ENCODE measurements at regions not wholly inside any gene's neighbourhood (a gene's known extent, or its start where the extent isn't known, plus 50 kb on each side); places are given as distances from the start of the nearest gene placed in this dataset.

- no peaks in the 10 kb centered on the region for H3K36me3 Mint-ChIP-seq
- DNase-seq, result no peak
- no peak overlapping the region for H2AFZ ChIP-seq (ENCODE audit: insufficient read depth, low read depth, low read length, poor library complexity, severe bottlenecking)
- TF ChIP-seq, protein P1, sequence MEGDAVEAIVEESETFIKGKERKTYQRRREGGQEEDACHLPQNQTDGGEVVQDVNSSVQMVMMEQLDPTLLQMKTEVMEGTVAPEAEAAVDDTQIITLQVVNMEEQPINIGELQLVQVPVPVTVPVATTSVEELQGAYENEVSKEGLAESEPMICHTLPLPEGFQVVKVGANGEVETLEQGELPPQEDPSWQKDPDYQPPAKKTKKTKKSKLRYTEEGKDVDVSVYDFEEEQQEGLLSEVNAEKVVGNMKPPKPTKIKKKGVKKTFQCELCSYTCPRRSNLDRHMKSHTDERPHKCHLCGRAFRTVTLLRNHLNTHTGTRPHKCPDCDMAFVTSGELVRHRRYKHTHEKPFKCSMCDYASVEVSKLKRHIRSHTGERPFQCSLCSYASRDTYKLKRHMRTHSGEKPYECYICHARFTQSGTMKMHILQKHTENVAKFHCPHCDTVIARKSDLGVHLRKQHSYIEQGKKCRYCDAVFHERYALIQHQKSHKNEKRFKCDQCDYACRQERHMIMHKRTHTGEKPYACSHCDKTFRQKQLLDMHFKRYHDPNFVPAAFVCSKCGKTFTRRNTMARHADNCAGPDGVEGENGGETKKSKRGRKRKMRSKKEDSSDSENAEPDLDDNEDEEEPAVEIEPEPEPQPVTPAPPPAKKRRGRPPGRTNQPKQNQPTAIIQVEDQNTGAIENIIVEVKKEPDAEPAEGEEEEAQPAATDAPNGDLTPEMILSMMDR (IDR thresholded peaks at IDR 0.05), result no peak
- H4K20me1 ChIP-seq (ENCODE audit: insufficient read depth, low read length), result no peaks in the 10 kb centered on the region
- no peaks in the 10 kb centered on the region for H3K27me3 ChIP-seq (ENCODE audit: control insufficient read depth in 2 of 2, insufficient read depth in 2 of 2, low read length in 2 of 2)
- H3K9me3 Mint-ChIP-seq, result peaks cover 0 to 5% (median 1%) of the 10 kb centered on the region in 7 donors
- H3K4me2 ChIP-seq (replicated peaks; ENCODE audit: extremely low read depth, low read length, poor library complexity, severe bottlenecking), result no peak overlapping the region
- H3K36me3 ChIP-seq (replicated peaks in 1 of 2; ENCODE audit: control insufficient read depth in 1 of 2, insufficient read depth in 2 of 2, low read length in 2 of 2), result no peaks in the 10 kb centered on the region
- no peaks in the 10 kb centered on the region for H3K9me3 ChIP-seq (replicated peaks in 1 of 2; ENCODE audit: control insufficient read depth in 1 of 2, insufficient read depth in 1 of 2, low read length in 2 of 2)
- no peak overlapping the region for H3K9ac ChIP-seq (ENCODE audit: insufficient read depth, low read length, poor library complexity, severe bottlenecking)
- H3K79me2 ChIP-seq (ENCODE audit: insufficient read depth, low read length), result no peaks in the 10 kb centered on the region
- no peak overlapping the region for H3K4me3 Mint-ChIP-seq
- H3K4me1 Mint-ChIP-seq, result peaks cover 5% of the 10 kb centered on the region
- H3K27me3 Mint-ChIP-seq (ENCODE audit: low read depth in 3 of 3), result peaks cover 2 to 5% (median 3%) of the 10 kb centered on the region in 3 donors
- no peak overlapping the region for H3K27ac Mint-ChIP-seq
- no CpG with 5 or more reads among the region's 4 CpGs for WGBS (ENCODE audit: insufficient coverage)
- no peak overlapping the region for H3K4me3 ChIP-seq (replicated peaks in 1 of 3; ENCODE audit: low read depth in 2 of 3, low read length in 3 of 3)
- H3K27ac ChIP-seq (ENCODE audit: low read depth in 1 of 2, low read length in 2 of 2), result no peak overlapping the region
- intact Hi-C loops (cut with micrococcal nuclease), result no loop called here
- H3K4me1 ChIP-seq (ENCODE audit: control insufficient read depth in 1 of 2, insufficient read depth in 2 of 2, low read length in 2 of 2), result no peaks in the 10 kb centered on the region
Measured at GRCh38 chr2:10989151-10989550, 77.4 kb downstream of the KCNF1 start.

GRCh38 chr2:10989782-10990181 lies 78.0 kb downstream of the KCNF1 start:
- DNase-seq, result no peak
- Histone ChIP-seq H3K4me2 (replicated peaks; ENCODE audit: extremely low read depth, low read length, poor library complexity, severe bottlenecking) (no peak overlapping the region), H3K9me3 (replicated peaks in 1 of 2; ENCODE audit: control insufficient read depth in 1 of 2, insufficient read depth in 1 of 2, low read length in 2 of 2) (no peaks in the 10 kb centered on the region), H2AFZ (ENCODE audit: insufficient read depth, low read depth, low read length, poor library complexity, severe bottlenecking) (no peak overlapping the region), H3K4me3 (replicated peaks in 1 of 3; ENCODE audit: low read depth in 2 of 3, low read length in 3 of 3) (no peak overlapping the region), H3K27me3 (ENCODE audit: control insufficient read depth in 2 of 2, insufficient read depth in 2 of 2, low read length in 2 of 2) (no peaks in the 10 kb centered on the region), H3K79me2 (ENCODE audit: insufficient read depth, low read length) (no peaks in the 10 kb centered on the region), H3K9ac (ENCODE audit: insufficient read depth, low read length, poor library complexity, severe bottlenecking) (no peak overlapping the region), H3K36me3 (replicated peaks in 1 of 2; ENCODE audit: control insufficient read depth in 1 of 2, insufficient read depth in 2 of 2, low read length in 2 of 2) (no peaks in the 10 kb centered on the region), H4K20me1 (ENCODE audit: insufficient read depth, low read length) (no peaks in the 10 kb centered on the region), H3K27ac (ENCODE audit: low read depth in 1 of 2, low read length in 2 of 2) (no peak overlapping the region), H3K4me1 (ENCODE audit: control insufficient read depth in 1 of 2, insufficient read depth in 2 of 2, low read length in 2 of 2) (no peaks in the 10 kb centered on the region)
- Mint-ChIP-seq H3K36me3 (no peaks in the 10 kb centered on the region), H3K27me3 (ENCODE audit: low read depth in 3 of 3) (peaks cover 6 to 11% (median 7%) of the 10 kb centered on the region in 3 donors), H3K9me3 (peaks cover 0 to 5% (median 1%) of the 10 kb centered on the region in 7 donors), H3K27ac (no peak overlapping the region), H3K4me1 (peaks cover 5% of the 10 kb centered on the region), H3K4me3 (no peak overlapping the region)
- intact Hi-C loops (cut with micrococcal nuclease), result no loop called here
- 100% methylated on average over 2 of the region's 2 CpGs for WGBS (ENCODE audit: insufficient coverage)
- TF ChIP-seq, protein P1 (IDR thresholded peaks at IDR 0.05), result no peak

Data from CD14-positive monocyte (primary cell).